Osteoblast (primary cell): ENCODE measurements at regions not wholly inside any gene's neighbourhood (a gene's known extent, or its start where the extent isn't known, plus 50 kb on each side); places are given as distances from the start of the nearest gene placed in this dataset.

Source experiments
- DNase-seq: peaks from one replicate; pipeline ENCODE4 v3.0.0; 2011; ENCODE audit warnings: low spot score, mixed read lengths; ENCODE audit not compliant: insufficient read length; ENCODE audit errors: missing footprints
- H2AFZ ChIP-seq: 2 replicates; pipeline ENCODE4 v1.6.0; 2011; ENCODE audit warnings: mild to moderate bottlenecking, low read length
- H3K27ac ChIP-seq: 2 replicates; pipeline ENCODE4 v1.5.1; 2011; ENCODE audit warnings: mild to moderate bottlenecking, low read depth, low read length, moderate library complexity
- H3K27me3 ChIP-seq: 2 replicates; pipeline ENCODE4 v1.6.0; 2012; ENCODE audit warnings: mild to moderate bottlenecking, control low read depth, inconsistent platforms, low read length, moderate library complexity; ENCODE audit not compliant: insufficient read depth
- H3K36me3 ChIP-seq: 2 replicates; pipeline ENCODE4 v1.5.1; 2011; ENCODE audit warnings: mild to moderate bottlenecking, low read length, control low read depth, moderate library complexity; ENCODE audit not compliant: insufficient read depth
- H3K4me1 ChIP-seq: 2 replicates; pipeline ENCODE4 v1.5.1; 2011; ENCODE audit warnings: mild to moderate bottlenecking, low read length, control low read depth, moderate library complexity; ENCODE audit not compliant: insufficient read depth
- H3K4me2 ChIP-seq: 2 replicates; pipeline ENCODE4 v1.6.0; 2011; ENCODE audit warnings: mild to moderate bottlenecking, low read length; ENCODE audit not compliant: insufficient read depth
- H3K4me3 ChIP-seq: fragments of 200-600 bp; sonication (generic); 3 replicates; pipeline ENCODE4 v1.5.1; 2012; ENCODE audit warnings: mild to moderate bottlenecking, low read length, inconsistent platforms; ENCODE audit not compliant: insufficient read depth
- H3K79me2 ChIP-seq: 2 replicates; pipeline ENCODE4 v1.6.0; 2012; ENCODE audit warnings: mild to moderate bottlenecking, low read length, control low read depth, inconsistent platforms; ENCODE audit not compliant: insufficient read depth
- H3K9me3 ChIP-seq: 2 replicates; pipeline ENCODE4 v1.5.1; 2011; ENCODE audit warnings: low read depth, low read length, control low read depth
- H4K20me1 ChIP-seq: 2 replicates; pipeline ENCODE4 v1.6.0; 2012; ENCODE audit warnings: mild to moderate bottlenecking, low read length, control low read depth; ENCODE audit not compliant: insufficient read depth
- TF ChIP-seq, protein P1 (sequence below): IDR thresholded peaks from 2 replicates; pipeline ENCODE4 v1.5.1; 2011; ENCODE audit warnings: mild to moderate bottlenecking, low read depth, low read length, moderate library complexity; ENCODE audit errors: extremely low read depth

DNA sequence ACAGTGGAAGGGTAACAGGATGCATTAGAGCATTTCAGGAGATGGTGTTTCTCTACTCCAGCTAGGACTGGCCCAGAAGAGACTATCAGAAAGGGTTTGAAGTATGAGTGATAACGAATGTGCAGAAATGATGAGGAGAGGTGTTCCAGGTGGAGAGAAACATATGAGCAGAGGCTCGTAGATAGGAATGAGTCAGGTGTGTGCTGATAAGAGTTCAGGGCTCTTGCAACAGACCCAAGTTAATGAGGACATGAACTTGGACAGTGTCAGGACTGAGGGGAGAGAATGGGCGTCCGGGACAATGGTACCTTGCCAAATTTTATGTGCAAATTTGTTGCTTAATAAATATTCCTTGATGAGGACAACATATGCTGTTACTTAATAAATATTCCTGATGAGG, 183.9 kb upstream of the NFIA start:
- Histone ChIP-seq H4K20me1 (no peaks in the 10 kb centered on the region), H3K4me2 (no peak overlapping the region), H3K9me3 (no peaks in the 10 kb centered on the region), H3K4me1 (peaks cover 4% of the 10 kb centered on the region), H3K36me3 (no peaks in the 10 kb centered on the region), H3K79me2 (no peaks in the 10 kb centered on the region), H3K27ac (no peak overlapping the region), H3K27me3 (no peaks in the 10 kb centered on the region), H2AFZ (no peak overlapping the region), H3K4me3 (no peak overlapping the region)
- DNase-seq = no peak
- TF ChIP-seq, protein P1, sequence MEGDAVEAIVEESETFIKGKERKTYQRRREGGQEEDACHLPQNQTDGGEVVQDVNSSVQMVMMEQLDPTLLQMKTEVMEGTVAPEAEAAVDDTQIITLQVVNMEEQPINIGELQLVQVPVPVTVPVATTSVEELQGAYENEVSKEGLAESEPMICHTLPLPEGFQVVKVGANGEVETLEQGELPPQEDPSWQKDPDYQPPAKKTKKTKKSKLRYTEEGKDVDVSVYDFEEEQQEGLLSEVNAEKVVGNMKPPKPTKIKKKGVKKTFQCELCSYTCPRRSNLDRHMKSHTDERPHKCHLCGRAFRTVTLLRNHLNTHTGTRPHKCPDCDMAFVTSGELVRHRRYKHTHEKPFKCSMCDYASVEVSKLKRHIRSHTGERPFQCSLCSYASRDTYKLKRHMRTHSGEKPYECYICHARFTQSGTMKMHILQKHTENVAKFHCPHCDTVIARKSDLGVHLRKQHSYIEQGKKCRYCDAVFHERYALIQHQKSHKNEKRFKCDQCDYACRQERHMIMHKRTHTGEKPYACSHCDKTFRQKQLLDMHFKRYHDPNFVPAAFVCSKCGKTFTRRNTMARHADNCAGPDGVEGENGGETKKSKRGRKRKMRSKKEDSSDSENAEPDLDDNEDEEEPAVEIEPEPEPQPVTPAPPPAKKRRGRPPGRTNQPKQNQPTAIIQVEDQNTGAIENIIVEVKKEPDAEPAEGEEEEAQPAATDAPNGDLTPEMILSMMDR = no peak

DNA sequence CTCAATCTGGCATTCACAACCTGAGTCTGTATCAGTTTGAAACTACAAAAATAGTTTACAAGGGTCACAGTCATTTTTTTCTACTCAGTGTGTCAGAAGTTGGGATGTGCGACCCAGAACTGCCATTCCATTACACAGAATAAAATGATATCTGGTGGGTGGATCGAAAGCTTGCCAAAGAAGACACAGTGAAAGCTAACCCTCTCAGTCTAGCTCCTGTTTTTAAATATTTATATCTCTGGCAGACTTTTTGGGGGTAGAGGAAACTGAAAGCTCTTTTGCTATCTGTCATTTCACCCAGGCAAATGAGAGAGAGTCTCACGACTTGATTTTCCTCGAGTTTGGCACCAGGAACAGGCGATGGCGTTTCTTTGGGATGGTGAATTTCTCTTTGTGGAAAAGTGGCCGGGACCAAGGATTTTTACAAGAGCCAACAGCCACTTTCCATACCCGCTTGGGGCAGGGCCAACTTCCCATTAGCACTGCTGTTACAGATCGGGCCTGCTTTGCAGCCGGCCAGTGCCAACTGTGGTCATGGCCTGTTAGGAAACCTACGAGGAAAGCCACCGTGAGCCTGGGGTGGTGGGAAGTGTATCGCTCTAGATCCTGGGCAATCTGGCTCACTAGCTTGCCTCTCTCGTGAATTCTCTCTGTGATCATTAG, 185.5 kb upstream of the NFIA start:
- TF ChIP-seq, protein P1 = no peak
- H3K79me2 ChIP-seq = no peaks in the 10 kb centered on the region
- H3K36me3 ChIP-seq = no peaks in the 10 kb centered on the region
- peak overlapping the region; percentile 3 for H3K4me3 ChIP-seq
- H3K9me3 ChIP-seq = no peaks in the 10 kb centered on the region
- peak overlapping the region; percentile 57 for H2AFZ ChIP-seq
- no peaks in the 10 kb centered on the region for H3K4me1 ChIP-seq
- peak overlapping the region; percentile 34 for H3K4me2 ChIP-seq
- no peak overlapping the region for H3K27ac ChIP-seq
- H3K27me3 ChIP-seq = no peaks in the 10 kb centered on the region
- no peaks in the 10 kb centered on the region for H4K20me1 ChIP-seq
- DNase-seq = no peak

GRCh38 chr1:60895701-60896100, 186.7 kb upstream of the NFIA start:
- no peaks in the 10 kb centered on the region for H3K9me3 ChIP-seq
- no peaks in the 10 kb centered on the region for H3K36me3 ChIP-seq
- H3K4me2 ChIP-seq = no peak overlapping the region
- no peaks in the 10 kb centered on the region for H3K4me1 ChIP-seq
- H3K27me3 ChIP-seq = no peaks in the 10 kb centered on the region
- no peak for DNase-seq
- H4K20me1 ChIP-seq = no peaks in the 10 kb centered on the region
- no peak overlapping the region for H3K4me3 ChIP-seq
- TF ChIP-seq, protein P1 = no peak
- no peak overlapping the region for H3K27ac ChIP-seq
- H3K79me2 ChIP-seq = no peaks in the 10 kb centered on the region
- H2AFZ ChIP-seq = no peak overlapping the region

DNA sequence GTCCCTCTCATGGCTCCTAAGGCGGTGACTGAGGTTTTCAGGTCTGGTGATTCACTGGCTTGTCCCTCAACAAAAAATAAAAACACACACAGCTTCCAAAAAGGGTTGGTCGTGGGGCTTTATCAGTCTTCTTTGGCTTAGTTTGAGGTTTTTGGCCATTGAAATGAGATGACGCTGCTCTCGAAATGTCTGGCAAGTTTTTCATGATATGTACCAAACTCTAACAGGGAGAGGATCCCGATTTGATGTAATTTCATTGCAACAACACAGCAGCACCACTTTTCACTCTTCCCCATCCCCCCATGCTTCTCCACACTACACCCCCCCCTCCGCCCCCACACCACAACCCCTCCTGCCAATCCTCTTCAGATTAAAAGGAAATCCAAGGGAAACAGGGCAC, 187.1 kb upstream of the NFIA start:
- no peaks in the 10 kb centered on the region for H3K9me3 ChIP-seq
- H3K4me2 ChIP-seq = no peak overlapping the region
- no peaks in the 10 kb centered on the region for H3K79me2 ChIP-seq
- no peak overlapping the region for H3K27ac ChIP-seq
- no peaks in the 10 kb centered on the region for H4K20me1 ChIP-seq
- DNase-seq = no peak
- H3K4me1 ChIP-seq = no peaks in the 10 kb centered on the region
- TF ChIP-seq, protein P1 = no peak
- H3K4me3 ChIP-seq = no peak overlapping the region
- H3K36me3 ChIP-seq = no peaks in the 10 kb centered on the region
- H2AFZ ChIP-seq = no peak overlapping the region
- H3K27me3 ChIP-seq = peaks cover 3% of the 10 kb centered on the region
